HG02642 (cell line): ENCODE measurements at regions not wholly inside any gene's neighbourhood (a gene's known extent, or its start where the extent isn't known, plus 50 kb on each side); places are given as distances from the start of the nearest gene placed in this dataset.
"Not testable (repeated sequence)": the region's sequence is repeated elsewhere in the genome, so short reads cannot be mapped to it uniquely, and the experiment has no call there.

Experiments
- ATAC-seq: cut with Tn5 transposase; IDR thresholded peaks from one replicate; pipeline ENCODE4 v1.9.1; 2021; ENCODE audit warnings: mild to moderate bottlenecking; ENCODE audit not compliant: unreplicated experiment, poor library complexity

GRCh38 chr2:63692002-63692606 lies 103.3 kb downstream of the MDH1 start:
- no peak for ATAC-seq

GRCh38 chr2:63695583-63695982 lies 106.8 kb downstream of the MDH1 start:
- no peak for ATAC-seq

GRCh38 chr2:63696496-63696895 lies 107.7 kb downstream of the MDH1 start:
- no peak for ATAC-seq

- no peak for ATAC-seq
Measured at GRCh38 chr2:63697160-63697559, 108.4 kb downstream of the MDH1 start.

GRCh38 chr2:63698786-63699548 lies 110.2 kb downstream of the MDH1 start:
- ATAC-seq: peak; percentile 78

DNA sequence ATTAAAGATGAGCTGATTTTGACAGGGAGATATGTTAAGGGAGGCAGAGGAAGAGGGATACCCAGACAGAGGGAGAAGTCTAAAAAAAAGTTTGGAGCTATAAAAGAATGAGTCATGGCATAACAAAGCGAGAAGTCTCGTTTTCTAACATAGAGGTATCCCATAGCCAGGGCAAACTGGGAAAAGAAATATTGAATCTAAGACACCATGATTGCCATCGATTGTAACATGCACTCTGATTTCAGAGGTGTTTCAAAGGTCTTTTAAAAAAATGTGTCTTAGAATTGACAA lies 110.7 kb downstream of the MDH1 start:
- no peak for ATAC-seq

DNA sequence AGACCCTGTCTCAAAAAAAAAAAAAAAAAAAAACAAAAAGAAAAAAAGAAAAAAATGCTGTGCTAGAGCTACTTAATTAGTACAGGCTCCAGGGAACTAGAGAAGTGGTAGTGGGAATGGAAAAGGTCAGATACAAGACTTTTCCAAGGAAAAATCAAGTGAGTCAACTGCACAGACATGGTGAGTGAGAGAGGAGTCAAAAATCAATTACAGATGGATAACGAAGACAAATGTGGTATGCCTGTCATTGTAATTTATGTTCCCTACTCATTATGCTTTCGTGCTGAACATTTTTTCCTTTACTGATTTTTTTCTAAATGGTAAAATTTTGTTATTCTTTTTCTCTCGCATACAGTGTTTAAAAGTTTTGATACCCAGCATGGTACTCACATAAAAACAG lies 111.5 kb downstream of the MDH1 start:
- ATAC-seq: no peak

- no peak for ATAC-seq
Measured at GRCh38 chr2:63701406-63701805, 112.6 kb downstream of the MDH1 start.

DNA sequence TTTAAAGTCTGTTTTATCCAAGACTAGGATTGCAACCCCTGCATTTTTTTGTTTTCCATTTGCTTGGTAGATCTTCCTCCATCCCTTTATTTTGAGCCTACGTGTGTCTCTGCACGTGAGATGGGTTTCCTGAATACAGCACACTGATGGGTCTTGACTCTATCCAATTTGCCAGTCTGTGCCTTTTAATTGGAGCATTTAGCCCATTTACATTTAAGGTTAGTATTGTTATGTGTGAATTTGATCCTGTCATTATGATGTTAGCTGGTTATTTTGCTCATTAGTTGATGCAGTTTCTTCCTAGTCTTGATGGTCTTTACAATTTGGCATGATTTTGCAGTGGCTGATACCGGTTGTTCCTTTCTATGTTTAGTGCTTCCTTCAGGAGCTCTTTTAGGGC lies 117.3 kb downstream of the MDH1 start:
- ATAC-seq: not testable (repeated sequence)

GRCh38 chr2:63710732-63711131 lies 122.0 kb downstream of the MDH1 start:
- ATAC-seq: no peak

GRCh38 chr2:63712748-63713147 lies 124.0 kb downstream of the MDH1 start:
- no peak for ATAC-seq

GRCh38 chr2:63716146-63716545 lies 125.5 kb upstream of the UGP2 start:
- ATAC-seq: no peak

DNA sequence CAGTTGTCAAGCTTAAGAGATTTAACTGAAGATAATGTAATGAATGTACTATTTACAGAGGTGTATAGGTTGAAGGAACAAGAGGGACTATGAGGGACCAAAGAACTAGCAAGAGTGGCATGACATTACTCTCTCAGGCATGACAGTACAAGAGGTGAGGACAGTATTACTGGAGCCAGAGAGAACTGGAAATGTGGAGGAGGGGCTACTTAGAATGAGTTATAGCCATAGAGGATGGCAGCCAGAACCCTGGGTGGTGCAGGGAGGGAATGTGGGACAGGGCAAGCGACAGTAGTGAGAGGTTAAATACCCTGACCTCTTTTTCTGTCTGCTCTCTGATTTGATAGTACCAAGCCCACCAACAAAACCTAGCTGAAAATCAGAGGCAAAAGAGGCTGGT lies 122.6 kb upstream of the UGP2 start:
- no peak for ATAC-seq

GRCh38 chr2:63721082-63721424 lies 120.6 kb upstream of the UGP2 start:
- ATAC-seq: no peak

DNA sequence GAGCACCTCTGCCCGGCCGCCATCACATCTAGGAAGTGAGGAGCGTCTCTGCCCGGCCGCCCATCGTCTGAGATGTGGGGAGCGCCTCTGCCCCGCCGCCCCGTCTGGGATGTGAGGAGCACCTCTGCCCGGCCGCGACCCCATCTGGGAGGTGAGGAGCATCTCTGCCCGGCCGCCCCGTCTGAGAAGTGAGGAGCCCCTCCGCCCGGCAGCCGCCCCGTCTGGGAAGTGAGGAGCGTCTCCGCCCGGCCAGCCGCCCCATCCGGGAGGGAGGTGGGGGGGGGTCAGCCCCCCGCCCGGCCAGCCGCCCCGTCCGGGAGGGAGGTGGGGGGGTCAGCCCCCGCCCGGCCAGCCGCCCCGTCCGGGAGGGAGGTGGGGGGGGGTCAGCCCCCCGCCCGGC lies 119.4 kb upstream of the UGP2 start:
- ATAC-seq: not testable (repeated sequence)

- no peak for ATAC-seq
Measured at GRCh38 chr2:63723709-63724108, 118.0 kb upstream of the UGP2 start.

DNA sequence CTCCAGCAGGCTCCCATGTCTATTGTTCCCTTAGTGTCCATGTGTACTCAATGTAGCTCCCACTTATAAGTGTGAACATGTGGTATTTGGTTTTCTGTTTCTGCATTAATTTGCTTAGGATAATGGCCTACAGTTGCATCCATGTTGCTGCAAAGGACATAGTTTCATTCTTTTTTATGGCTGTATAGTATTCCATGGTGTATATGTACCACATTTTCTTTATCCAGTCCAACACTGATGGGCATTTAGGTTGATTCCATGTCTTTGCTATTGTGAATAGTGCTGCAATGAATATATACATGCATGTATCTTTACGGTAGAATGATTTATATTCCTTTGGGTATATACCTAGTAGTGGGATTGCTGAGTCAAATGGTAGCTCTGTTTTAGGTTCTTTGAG lies 116.5 kb upstream of the UGP2 start:
- not testable (repeated sequence) for ATAC-seq

GRCh38 chr2:63729362-63729761 lies 112.3 kb upstream of the UGP2 start:
- ATAC-seq: no peak

- ATAC-seq: no peak
Measured at GRCh38 chr2:63729831-63730230, 111.9 kb upstream of the UGP2 start.

DNA sequence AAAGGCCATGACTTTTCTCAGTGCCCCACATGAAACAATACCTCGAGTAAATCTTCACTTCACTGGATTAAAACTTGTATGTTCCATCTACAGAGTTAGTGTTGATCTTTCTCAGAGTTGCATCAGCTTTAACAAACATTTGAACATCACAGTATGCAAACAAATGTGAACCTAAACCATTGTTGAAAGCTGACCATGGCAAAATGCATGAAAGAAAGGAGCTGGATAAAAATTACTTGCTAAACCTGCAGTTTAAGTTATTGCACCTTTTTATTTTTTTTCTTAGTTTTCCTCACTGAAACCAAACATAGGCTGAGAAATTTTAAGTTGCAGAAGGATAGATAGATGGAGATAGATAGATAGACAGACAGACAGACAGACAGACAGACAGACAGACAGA lies 107.2 kb upstream of the UGP2 start:
- no peak for ATAC-seq

DNA sequence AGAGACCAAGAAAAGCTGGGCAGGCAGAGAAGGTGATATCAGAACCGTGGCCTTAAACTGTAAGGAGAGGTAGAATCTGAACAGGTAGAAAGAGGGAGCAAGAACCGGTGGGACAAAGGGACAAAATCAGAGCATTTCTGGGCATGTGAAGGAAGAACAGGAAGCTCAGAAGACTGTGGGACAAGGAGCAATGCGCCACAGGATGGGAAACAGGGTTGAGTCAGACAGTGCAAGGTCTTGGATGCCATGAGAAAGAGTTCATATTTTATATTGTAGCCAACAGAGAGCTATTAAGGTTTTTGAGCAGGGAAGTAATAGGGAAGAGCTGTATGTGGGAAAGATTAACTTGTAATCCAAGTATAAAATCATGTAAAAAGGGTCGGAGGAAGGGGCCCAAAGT lies 106.4 kb upstream of the UGP2 start:
- no peak for ATAC-seq

GRCh38 chr2:63735931-63736330 lies 105.8 kb upstream of the UGP2 start:
- ATAC-seq: no peak
